T-helper 1 cell treated with Interleukin-12 subunit alpha and Interleukin-12 subunit beta and Interleukin-4 antibody, amounts not matched to agents 30 μg/mL and 1 μg/mL, for 36 hours (primary cell): ENCODE measurements at regions not wholly inside any gene's neighbourhood (a gene's known extent, or its start where the extent isn't known, plus 50 kb on each side); places are given as distances from the start of the nearest gene placed in this dataset.
"Not testable (repeated sequence)": the region's sequence is repeated elsewhere in the genome, so short reads cannot be mapped to it uniquely, and the experiment has no call there.

Experiments
- H3K27ac Mint-ChIP-seq: one replicate; pipeline ENCODE4 v1.8.0; 2021; ENCODE audit warnings: mild to moderate bottlenecking, mixed read lengths
- H3K27me3 Mint-ChIP-seq: one replicate; pipeline ENCODE4 v1.8.0; 2021; ENCODE audit warnings: low read depth, mixed read lengths
- H3K36me3 Mint-ChIP-seq: one replicate; pipeline ENCODE4 v1.8.0; 2021; ENCODE audit warnings: low read depth, mixed read lengths
- H3K4me1 Mint-ChIP-seq: one replicate; pipeline ENCODE4 v1.8.0; 2021; ENCODE audit warnings: low read depth, mixed read lengths
- H3K4me3 Mint-ChIP-seq: one replicate; pipeline ENCODE4 v1.8.0; 2021; ENCODE audit warnings: mild to moderate bottlenecking, moderate library complexity, mixed read lengths
- H3K9me3 Mint-ChIP-seq: one replicate; pipeline ENCODE4 v1.8.0; 2021; ENCODE audit warnings: mixed read lengths

DNA sequence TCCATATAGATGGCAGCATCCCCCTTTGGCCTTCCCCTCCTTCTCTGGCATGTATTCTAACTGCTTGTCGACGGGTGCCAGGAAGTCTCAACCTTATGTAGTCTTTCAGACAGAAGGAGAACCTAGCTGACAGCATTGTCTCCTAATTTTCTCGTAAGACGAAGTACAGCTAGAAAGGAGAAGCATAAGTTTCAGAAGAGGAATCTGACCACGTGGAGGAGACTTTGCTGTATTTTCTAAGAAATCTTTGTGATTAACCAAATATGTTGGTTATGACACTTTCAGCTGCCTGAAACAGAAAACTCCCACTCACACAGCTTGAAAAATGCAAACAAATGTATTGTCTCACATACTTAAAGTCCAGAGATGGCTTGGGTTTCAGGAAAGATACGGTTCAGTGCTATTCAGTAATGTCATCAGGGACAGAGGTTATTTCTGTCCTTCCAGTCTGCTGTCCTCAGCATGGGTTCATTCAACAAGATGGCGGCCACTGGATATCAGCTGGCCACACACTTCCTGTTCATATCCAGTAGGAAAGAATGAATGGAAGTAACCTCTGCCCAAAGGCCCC lies 109.5 kb upstream of the ZNF648 start:
- Mint-ChIP-seq H3K4me3 (no peak overlapping the region), H3K9me3 (no peaks in the 10 kb centered on the region), H3K4me1 (peaks cover 8% of the 10 kb centered on the region), H3K27me3 (peaks cover 9% of the 10 kb centered on the region), H3K36me3 (no peaks in the 10 kb centered on the region), H3K27ac (no peak overlapping the region)

DNA sequence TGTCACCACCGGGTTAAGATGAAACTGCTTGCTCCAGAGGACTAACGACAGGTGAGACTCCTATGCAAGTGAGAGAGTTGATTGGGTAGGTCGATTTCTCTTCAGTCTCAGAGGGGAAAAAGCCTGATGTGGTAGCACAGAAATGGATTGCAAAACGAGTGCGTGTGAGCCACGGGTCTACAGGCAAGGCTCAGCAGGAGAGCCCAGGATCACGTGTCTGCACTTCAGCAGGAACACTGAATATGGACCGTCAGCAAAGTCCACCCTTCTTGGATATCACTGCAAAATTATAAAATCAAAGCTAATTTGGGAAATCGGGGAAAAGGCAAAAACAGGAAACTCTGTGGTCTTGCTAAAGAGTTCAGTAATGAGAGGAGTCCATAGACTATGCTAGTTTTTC lies 107.7 kb upstream of the ZNF648 start:
- Mint-ChIP-seq H3K9me3 (no peaks in the 10 kb centered on the region), H3K36me3 (no peaks in the 10 kb centered on the region), H3K4me3 (no peak overlapping the region), H3K27me3 (peaks cover 8% of the 10 kb centered on the region), H3K27ac (no peak overlapping the region), H3K4me1 (peaks cover 9% of the 10 kb centered on the region)

DNA sequence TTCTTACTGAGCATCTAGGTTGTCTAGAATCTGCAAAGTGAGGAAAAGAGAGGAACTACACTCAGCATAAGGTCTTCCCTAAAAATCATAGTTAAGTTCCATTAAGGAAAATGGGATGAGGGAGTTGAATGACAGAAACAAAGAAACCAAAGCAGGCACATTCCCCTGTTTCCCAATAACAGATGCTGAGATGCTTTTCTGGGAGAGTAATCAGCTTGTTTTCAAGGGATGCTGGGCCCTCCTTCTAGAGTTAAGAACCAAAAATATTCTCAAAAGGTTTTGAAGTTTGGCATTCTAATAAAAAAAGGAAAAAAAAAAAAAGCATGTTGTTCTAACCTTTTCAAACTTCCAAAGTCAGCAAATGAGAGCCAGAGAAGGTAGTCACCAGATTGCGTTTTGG lies 105.2 kb upstream of the ZNF648 start:
- Mint-ChIP-seq H3K36me3 (no peaks in the 10 kb centered on the region), H3K27me3 (peaks cover 3% of the 10 kb centered on the region), H3K27ac (no peak overlapping the region), H3K4me1 (peaks cover 9% of the 10 kb centered on the region), H3K9me3 (no peaks in the 10 kb centered on the region), H3K4me3 (no peak overlapping the region)

DNA sequence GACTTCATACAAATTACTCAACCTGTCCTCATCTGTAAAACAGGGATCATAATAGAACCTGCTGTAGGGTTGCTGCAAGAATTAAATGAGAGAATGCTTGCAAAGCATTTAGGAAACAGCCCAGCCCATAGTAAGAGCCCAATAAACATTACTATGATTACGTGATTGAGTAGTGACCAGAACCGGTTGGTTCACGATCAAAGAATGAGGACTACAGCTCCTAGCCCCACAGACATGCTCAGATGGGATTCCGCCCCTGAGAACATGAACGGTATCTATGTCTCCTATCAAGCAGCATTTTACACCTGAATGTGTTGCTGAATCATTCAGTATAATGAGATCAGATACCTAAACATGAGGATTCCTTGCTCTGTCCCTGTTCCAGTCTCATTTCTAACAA lies 104.8 kb upstream of the ZNF648 start:
- Mint-ChIP-seq H3K4me3 (no peak overlapping the region), H3K4me1 (peaks cover 9% of the 10 kb centered on the region), H3K27ac (no peak overlapping the region), H3K27me3 (peaks cover 3% of the 10 kb centered on the region), H3K9me3 (peaks cover 3% of the 10 kb centered on the region), H3K36me3 (peaks cover 2% of the 10 kb centered on the region)

DNA sequence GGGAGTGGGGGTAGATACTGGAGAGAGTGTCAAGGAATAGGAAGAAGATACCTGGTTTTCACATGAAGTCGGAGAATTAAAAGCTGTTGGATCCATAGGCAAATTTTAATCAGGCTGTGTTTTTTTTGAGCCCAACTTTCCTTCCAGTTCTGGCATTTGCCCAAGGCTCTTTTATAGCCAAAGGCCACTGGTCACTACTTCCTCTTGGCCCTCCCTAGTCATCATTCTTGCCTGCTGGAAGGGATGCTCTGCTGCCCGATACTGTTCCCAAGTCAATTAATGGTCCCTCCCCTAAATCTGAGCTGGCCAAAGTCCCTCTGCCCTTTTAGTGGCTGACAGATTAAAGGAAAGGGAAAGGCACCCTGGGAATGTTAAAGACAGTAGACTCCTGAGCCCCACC lies 102.8 kb upstream of the ZNF648 start:
- Mint-ChIP-seq H3K27ac (peak overlapping the region; percentile 65), H3K9me3 (peaks cover 18% of the 10 kb centered on the region), H3K36me3 (peaks cover 3% of the 10 kb centered on the region), H3K4me3 (no peak overlapping the region), H3K4me1 (peaks cover 3% of the 10 kb centered on the region), H3K27me3 (peaks cover 3% of the 10 kb centered on the region)

DNA sequence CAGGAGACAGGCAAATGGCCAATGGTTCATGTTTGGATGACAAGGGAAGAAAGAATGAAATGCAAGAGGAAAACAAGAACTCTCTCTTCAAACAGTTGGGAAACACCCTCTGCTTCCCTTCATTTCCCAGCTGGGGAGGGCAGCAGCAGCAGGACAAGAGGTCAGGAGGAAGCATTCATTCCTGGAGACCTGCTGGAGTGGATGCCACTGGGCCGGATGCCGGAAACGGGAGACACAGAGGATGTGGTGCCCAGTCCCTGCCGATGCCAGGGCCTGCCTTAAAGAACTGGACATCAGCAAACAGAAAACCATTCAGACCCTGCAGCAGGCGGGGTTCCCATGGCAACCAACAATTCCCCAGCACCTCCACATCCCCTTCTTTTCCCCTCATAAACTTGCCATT lies 102.3 kb upstream of the ZNF648 start:
- Mint-ChIP-seq H3K4me3 (no peak overlapping the region), H3K9me3 (peaks cover 21% of the 10 kb centered on the region), H3K27ac (no peak overlapping the region), H3K36me3 (peaks cover 3% of the 10 kb centered on the region), H3K4me1 (peaks cover 1% of the 10 kb centered on the region), H3K27me3 (peaks cover 3% of the 10 kb centered on the region)

DNA sequence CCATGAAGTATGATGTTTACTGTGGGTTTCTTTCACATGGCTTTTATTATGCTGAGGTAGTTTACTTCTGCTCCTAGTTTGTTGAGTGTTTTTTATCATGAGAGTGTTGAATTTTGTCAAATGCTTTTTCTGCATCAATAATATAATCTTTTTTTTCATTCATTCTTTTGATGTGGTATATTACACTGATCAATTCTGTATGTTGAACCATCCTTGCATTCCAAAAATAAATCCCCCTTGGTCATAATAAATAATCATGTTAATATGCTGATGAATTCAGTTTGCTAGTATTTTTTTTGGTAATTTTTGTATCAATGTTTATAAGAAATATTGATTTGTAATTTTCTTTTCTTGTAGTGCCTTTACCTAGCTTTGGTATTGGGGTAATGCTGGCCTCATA lies 97.9 kb upstream of the ZNF648 start:
- H3K4me1 Mint-ChIP-seq, result no peaks in the 10 kb centered on the region
- peaks cover 28% of the 10 kb centered on the region for H3K9me3 Mint-ChIP-seq
- no peak overlapping the region for H3K27ac Mint-ChIP-seq
- no peak overlapping the region for H3K4me3 Mint-ChIP-seq
- peaks cover 1% of the 10 kb centered on the region for H3K27me3 Mint-ChIP-seq
- H3K36me3 Mint-ChIP-seq, result peaks cover 7% of the 10 kb centered on the region

DNA sequence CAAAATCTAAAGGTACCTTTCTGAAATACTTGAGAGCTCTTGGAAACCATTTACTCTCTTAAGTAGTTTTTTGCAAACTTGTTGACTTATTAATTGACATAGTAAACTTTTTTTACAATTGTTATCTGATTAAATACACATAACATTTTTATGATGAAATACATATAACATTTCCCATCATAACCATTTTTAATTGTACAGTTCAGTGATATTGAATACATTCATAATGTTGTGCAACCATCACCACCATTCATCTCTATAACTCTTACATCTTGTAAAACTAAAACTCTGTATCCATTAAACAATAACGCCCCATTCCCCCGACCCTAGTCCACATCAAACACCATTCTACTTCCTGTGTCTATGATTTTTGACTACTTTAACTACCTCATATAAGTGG lies 95.7 kb upstream of the ZNF648 start:
- Mint-ChIP-seq H3K36me3 (peaks cover 10% of the 10 kb centered on the region), H3K9me3 (peaks cover 33% of the 10 kb centered on the region), H3K27ac (no peak overlapping the region), H3K27me3 (no peaks in the 10 kb centered on the region), H3K4me3 (no peak overlapping the region), H3K4me1 (peaks cover 14% of the 10 kb centered on the region)

DNA sequence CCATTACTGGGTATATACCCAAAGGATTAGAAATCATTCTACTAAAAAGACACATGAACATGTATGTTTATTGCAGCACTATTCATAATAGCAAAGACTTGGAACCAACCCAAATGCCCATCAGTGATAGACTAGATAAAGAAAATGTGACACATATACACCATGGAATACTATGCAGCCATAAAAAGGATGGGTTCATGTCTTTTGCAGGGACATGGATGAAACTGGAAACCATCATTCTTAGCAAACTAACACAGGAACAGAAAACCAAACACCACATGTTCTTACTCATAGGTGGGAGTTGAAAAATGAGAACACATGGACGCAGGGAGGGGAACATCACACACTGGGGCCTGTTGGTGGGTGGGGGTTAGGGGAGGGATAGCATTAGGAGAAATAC lies 92.9 kb upstream of the ZNF648 start:
- not testable (repeated sequence) for H3K4me3 Mint-ChIP-seq, H3K27me3 Mint-ChIP-seq, H3K27ac Mint-ChIP-seq
- H3K36me3 Mint-ChIP-seq, result peaks cover 10% of the 10 kb centered on the region
- peaks cover 22% of the 10 kb centered on the region for H3K4me1 Mint-ChIP-seq
- peaks cover 16% of the 10 kb centered on the region for H3K9me3 Mint-ChIP-seq

DNA sequence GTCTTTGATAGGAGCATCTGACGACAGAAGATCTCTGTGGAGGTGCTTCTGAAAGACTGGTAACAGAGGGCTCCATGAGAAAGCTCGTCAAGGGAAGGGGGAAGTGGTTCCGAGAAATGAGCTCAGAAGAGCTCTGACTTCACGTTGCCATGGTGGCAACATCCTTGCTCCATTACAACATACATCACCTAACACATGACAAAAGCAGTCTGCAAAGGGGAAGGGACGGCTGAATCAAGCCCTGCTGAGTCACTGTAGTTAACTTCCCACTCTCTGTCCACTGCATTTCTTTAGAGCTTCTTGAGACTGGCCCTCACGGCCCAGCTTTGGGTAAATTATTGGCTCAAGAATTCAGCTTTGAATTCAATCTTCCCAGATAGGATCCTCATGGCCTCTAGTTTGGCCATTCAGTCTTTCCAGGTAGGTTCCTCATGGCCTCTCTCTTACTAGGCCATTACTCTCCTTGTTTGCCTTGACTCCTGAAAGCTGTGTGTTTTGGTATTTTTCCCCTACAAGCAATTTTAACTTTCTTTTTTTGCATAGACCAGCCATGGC lies 88.0 kb upstream of the ZNF648 start:
- Mint-ChIP-seq H3K4me1 (peaks cover 51% of the 10 kb centered on the region), H3K9me3 (peaks cover 5% of the 10 kb centered on the region), H3K36me3 (peaks cover 6% of the 10 kb centered on the region), H3K27me3 (no peaks in the 10 kb centered on the region), H3K27ac (peak overlapping the region; percentile 92), H3K4me3 (peak overlapping the region; percentile 15)

DNA sequence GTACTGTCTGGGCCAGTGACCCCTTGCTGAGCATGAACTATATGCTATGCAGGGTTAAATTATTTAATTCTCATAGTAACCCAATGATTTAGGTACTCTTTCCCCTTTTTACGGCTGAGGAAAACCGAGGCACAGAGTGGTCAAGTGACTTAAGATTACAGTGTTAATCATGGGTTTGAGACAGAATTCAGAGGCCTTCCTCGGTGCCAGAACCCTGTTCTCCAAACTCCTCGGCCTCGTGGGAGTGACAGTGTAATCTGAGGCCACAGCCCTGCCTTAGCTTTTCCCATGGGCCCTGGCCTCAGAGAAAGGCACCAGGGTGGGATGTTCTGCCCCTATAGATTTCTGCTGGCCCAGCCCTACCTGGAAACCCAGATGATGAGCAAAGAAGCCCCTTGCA lies 86.4 kb upstream of the ZNF648 start:
- H3K4me3 Mint-ChIP-seq, result no peak overlapping the region
- H3K27ac Mint-ChIP-seq, result no peak overlapping the region
- no peaks in the 10 kb centered on the region for H3K27me3 Mint-ChIP-seq
- H3K9me3 Mint-ChIP-seq, result no peaks in the 10 kb centered on the region
- H3K36me3 Mint-ChIP-seq, result peaks cover 3% of the 10 kb centered on the region
- peaks cover 48% of the 10 kb centered on the region for H3K4me1 Mint-ChIP-seq

DNA sequence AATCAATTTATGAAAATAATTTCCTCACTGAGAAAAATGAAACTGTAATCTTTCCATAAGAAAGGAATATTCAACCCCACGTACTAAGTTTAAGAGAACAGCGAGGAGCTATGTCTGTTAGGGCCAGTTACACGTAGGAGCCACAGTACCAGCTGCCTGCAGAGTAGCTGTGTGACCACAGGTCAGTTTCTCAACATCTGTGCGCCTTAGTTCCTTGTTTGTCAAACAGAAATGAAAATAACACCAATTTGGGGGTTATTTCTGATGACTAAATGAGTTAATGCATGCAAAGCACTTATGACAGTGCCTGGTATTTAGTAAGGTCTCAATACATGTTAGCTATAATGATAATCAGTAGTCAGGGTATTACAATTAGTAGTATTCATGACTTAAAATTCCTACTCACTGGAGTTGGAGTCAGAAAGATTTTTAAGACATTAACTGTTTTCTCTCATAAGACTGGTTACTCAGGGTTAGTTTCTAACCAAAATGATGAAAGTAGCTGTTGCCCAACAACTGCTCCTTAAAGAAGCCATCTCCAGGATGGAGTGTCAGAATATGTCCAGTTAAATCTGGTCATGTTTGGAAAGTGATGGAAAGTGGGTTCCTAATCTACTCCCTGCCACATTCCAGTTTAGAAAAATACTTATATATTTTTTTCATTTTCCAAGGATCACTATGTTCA lies 85.8 kb upstream of the ZNF648 start:
- Mint-ChIP-seq H3K9me3 (no peaks in the 10 kb centered on the region), H3K4me3 (no peak overlapping the region), H3K27me3 (no peaks in the 10 kb centered on the region), H3K27ac (no peak overlapping the region), H3K4me1 (peaks cover 44% of the 10 kb centered on the region), H3K36me3 (peaks cover 3% of the 10 kb centered on the region)

DNA sequence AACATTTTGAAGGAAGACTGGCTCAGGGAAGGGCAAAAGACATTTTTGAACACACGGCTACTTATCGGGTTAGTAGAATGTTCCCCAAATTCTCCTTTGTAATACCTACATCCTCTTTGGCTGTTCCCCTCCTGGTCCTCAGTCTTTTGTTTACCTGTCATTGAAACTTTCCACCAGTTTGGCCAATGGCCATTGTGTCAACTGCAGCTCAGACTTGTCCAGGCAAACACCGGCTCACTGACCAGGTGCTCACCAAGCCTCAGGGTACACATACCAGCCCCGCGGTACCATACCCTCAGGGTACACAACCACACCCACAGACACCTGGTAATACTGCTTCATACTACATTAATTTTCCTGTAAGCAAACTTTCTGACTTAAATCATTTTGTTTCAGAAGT lies 84.8 kb upstream of the ZNF648 start:
- H3K9me3 Mint-ChIP-seq, result no peaks in the 10 kb centered on the region
- H3K4me1 Mint-ChIP-seq, result peaks cover 44% of the 10 kb centered on the region
- no peak overlapping the region for H3K4me3 Mint-ChIP-seq
- no peaks in the 10 kb centered on the region for H3K27me3 Mint-ChIP-seq
- peak overlapping the region; percentile 53 for H3K27ac Mint-ChIP-seq
- peaks cover 3% of the 10 kb centered on the region for H3K36me3 Mint-ChIP-seq

DNA sequence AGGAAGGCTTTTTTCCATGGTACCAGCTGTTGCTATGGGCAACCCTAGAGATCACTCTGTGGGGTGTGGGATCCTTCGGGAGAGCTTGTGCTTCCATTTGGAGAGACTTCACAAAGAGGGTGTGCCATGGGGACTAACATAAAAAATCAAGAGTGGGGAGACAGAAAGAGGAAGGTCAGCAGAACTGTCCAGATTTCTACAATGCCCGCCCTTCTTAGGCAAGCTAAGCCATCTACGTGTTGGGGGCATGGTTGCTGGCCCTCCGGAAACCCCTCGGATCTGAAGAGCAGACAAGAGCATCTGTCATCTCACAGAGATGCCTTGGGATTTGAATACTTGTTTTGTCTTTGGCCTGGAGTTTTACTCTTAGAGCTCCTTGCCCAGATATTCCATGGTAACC lies 83.9 kb upstream of the ZNF648 start:
- H3K27ac Mint-ChIP-seq, result no peak overlapping the region
- peaks cover 44% of the 10 kb centered on the region for H3K4me1 Mint-ChIP-seq
- H3K4me3 Mint-ChIP-seq, result no peak overlapping the region

DNA sequence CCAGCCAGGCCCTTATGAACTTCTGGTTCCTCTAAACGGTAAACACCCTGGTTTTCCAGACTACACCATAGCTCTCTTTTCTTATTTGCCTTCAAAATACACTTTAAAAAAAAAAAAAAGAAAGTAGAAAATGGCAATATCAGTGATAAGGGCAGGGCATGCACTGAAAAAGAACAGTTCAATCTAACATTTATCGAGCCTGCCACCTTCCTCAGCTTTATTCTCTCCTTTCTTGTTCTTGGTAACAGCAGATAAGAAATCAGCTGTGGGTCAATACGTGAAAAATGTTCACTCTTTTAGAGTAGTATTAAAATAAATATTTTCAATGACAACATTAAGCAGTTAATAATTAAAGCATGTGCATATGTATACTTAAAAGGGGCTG lies 83.1 kb upstream of the ZNF648 start:
- Mint-ChIP-seq H3K36me3 (no peaks in the 10 kb centered on the region), H3K4me3 (no peak overlapping the region), H3K9me3 (no peaks in the 10 kb centered on the region), H3K4me1 (peaks cover 38% of the 10 kb centered on the region), H3K27ac (no peak overlapping the region), H3K27me3 (no peaks in the 10 kb centered on the region)

More for the DNA sequence above, 83.9 kb upstream of the ZNF648 start:
- Mint-ChIP-seq H3K27me3 (no peaks in the 10 kb centered on the region), H3K36me3 (peaks cover 3% of the 10 kb centered on the region), H3K9me3 (no peaks in the 10 kb centered on the region)
